ENCODE measurements at regions not wholly inside any gene's neighbourhood (a gene's known extent, or its start where the extent isn't known, plus 50 kb on each side); places are given as distances from the start of the nearest gene placed in this dataset.

- TF ChIP-seq POLR2A (IDR thresholded peaks at IDR 0.05; ENCODE audit: low read depth, low read length): no peak
- TF ChIP-seq CTCF (IDR thresholded peaks at IDR 0.05; ENCODE audit: extremely low read depth in 1 of 2, insufficient read depth in 1 of 2, low read depth in 1 of 2, low read length in 2 of 2): no peak
- no peak for TF ChIP-seq EZH2 (IDR thresholded peaks at IDR 0.05; ENCODE audit: borderline replicate concordance, low read depth, low read length, severe bottlenecking)
- no peak for TF ChIP-seq FOS (IDR thresholded peaks at IDR 0.05; ENCODE audit: borderline replicate concordance, insufficient read depth, low read length)
- TF ChIP-seq POLR2AphosphoS5 (IDR thresholded peaks at IDR 0.05; ENCODE audit: insufficient read depth, low read depth, low read length): no peak
- no peak for TF ChIP-seq MAX (IDR thresholded peaks at IDR 0.05; ENCODE audit: insufficient read depth, insufficient read length)
Observed at GRCh38 chr14:106377432-106377831, 851.0 kb downstream of the TMEM121 start.

Measured in endothelial cell of umbilical vein (primary cell).